OCI-LY3 (cell line): ENCODE measurements at regions not wholly inside any gene's neighbourhood (a gene's known extent, or its start where the extent isn't known, plus 50 kb on each side); places are given as distances from the start of the nearest gene placed in this dataset.
"Not testable (repeated sequence)": the region's sequence is repeated elsewhere in the genome, so short reads cannot be mapped to it uniquely, and the experiment has no call there.

Experiments
- H2AFZ ChIP-seq: fragments of 200-600, 300-600 bp; shearing (Covaris generic); 2 replicates; pipeline ENCODE4 v1.6.0; 2014; ENCODE audit warnings: antibody characterized with exemption, low read depth, low read length
- H3K27ac ChIP-seq: fragments of 200-600, 300-600 bp; sonication (generic); 2 replicates; pipeline ENCODE4 v1.5.1; 2014; ENCODE audit warnings: mild to moderate bottlenecking, low read length, moderate library complexity, mixed read lengths
- H3K27me3 ChIP-seq: fragments of 200-600, 300-600 bp; sonication (generic); 2 replicates; pipeline ENCODE4 v1.6.1; 2014; ENCODE audit warnings: low read depth, low read length, mixed read lengths
- H3K36me3 ChIP-seq: fragments of 200-600, 300-600 bp; sonication (generic); replicated peaks from 2 replicates; pipeline ENCODE3; 2014; ENCODE audit warnings: low read depth, low read length, mixed read lengths
- H3K4me1 ChIP-seq: fragments of 300-600, 200-600 bp; sonication (generic); 2 replicates; pipeline ENCODE4 v1.6.1; 2014; ENCODE audit warnings: low read length, mixed read lengths
- H3K4me2 ChIP-seq: fragments of 200-600, 300-600 bp; sonication (generic); 2 replicates; pipeline ENCODE4 v1.6.1; 2014; ENCODE audit warnings: low read length, mixed read lengths
- H3K4me3 ChIP-seq: fragments of 300-600, 200-600 bp; sonication (generic); 2 replicates; pipeline ENCODE4 v1.5.1; 2014; ENCODE audit warnings: antibody characterized with exemption, mild to moderate bottlenecking, low read length, moderate library complexity
- H3K79me2 ChIP-seq: fragments of 300-600, 200-600 bp; shearing (Covaris generic); 2 replicates; pipeline ENCODE4 v1.6.1; 2014; ENCODE audit warnings: mild to moderate bottlenecking, low read length, mixed read lengths
- H3K9ac ChIP-seq: fragments of 300-600, 200-600 bp; shearing (Covaris generic); 2 replicates; pipeline ENCODE4 v1.6.0; 2014; ENCODE audit warnings: mild to moderate bottlenecking, low read length, moderate library complexity
- H3K9me3 ChIP-seq: fragments of 200-600, 300-600 bp; shearing (Covaris generic); 2 replicates; pipeline ENCODE4 v1.6.1; 2014; ENCODE audit warnings: low read length, mixed read lengths; ENCODE audit not compliant: insufficient read depth
- H4K20me1 ChIP-seq: fragments of 200-600, 300-600 bp; sonication (generic); 2 replicates; pipeline ENCODE4 v1.6.1; 2016; ENCODE audit warnings: low read length, mixed read lengths; ENCODE audit not compliant: insufficient read depth
- EZH2phosphoT487 ChIP-seq: fragments of 200-600 bp; shearing (Covaris generic); IDR thresholded peaks from 2 replicates; pipeline ENCODE4 v1.6.1; 2018; ENCODE audit warnings: antibody characterized with exemption, mixed run types, low read depth
- TF ChIP-seq, protein P1 (sequence below): fragments of 200-600, 300-600 bp; sonication (generic); IDR thresholded peaks from 2 replicates; pipeline ENCODE4 v1.5.1; 2014; ENCODE audit warnings: antibody characterized with exemption, low read length, low read depth

DNA sequence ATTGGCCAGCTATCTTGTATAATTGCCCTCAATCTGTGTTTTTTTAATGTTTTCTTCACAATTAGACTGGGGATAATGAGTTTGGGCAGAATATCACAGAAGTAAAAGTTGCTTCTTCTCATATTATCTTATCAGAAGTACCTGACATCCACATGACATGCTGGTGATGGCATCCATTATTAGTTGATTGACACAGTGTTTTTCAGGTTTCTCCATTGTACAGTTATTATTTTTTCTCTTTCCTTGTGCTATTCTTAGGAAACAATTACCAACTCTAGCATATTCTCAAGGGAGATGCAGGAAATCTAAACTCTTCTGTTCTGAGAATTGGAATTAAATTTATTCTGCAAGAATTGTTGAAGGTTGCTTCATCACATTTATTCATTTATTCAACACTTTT lies 1000.1 kb upstream of the LCORL start:
- Histone ChIP-seq H3K4me2 (no peak overlapping the region), H2AFZ (no peak overlapping the region), H3K27me3 (no peaks in the 10 kb centered on the region), H3K4me3 (no peak overlapping the region), H3K9me3 (no peaks in the 10 kb centered on the region), H3K9ac (no peak overlapping the region), H3K36me3 (no peaks in the 10 kb centered on the region), H3K27ac (no peak overlapping the region), H4K20me1 (no peaks in the 10 kb centered on the region), H3K79me2 (no peaks in the 10 kb centered on the region), H3K4me1 (no peaks in the 10 kb centered on the region)
- TF ChIP-seq EZH2phosphoT487: no peak
- TF ChIP-seq, protein P1, sequence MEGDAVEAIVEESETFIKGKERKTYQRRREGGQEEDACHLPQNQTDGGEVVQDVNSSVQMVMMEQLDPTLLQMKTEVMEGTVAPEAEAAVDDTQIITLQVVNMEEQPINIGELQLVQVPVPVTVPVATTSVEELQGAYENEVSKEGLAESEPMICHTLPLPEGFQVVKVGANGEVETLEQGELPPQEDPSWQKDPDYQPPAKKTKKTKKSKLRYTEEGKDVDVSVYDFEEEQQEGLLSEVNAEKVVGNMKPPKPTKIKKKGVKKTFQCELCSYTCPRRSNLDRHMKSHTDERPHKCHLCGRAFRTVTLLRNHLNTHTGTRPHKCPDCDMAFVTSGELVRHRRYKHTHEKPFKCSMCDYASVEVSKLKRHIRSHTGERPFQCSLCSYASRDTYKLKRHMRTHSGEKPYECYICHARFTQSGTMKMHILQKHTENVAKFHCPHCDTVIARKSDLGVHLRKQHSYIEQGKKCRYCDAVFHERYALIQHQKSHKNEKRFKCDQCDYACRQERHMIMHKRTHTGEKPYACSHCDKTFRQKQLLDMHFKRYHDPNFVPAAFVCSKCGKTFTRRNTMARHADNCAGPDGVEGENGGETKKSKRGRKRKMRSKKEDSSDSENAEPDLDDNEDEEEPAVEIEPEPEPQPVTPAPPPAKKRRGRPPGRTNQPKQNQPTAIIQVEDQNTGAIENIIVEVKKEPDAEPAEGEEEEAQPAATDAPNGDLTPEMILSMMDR: no peak

DNA sequence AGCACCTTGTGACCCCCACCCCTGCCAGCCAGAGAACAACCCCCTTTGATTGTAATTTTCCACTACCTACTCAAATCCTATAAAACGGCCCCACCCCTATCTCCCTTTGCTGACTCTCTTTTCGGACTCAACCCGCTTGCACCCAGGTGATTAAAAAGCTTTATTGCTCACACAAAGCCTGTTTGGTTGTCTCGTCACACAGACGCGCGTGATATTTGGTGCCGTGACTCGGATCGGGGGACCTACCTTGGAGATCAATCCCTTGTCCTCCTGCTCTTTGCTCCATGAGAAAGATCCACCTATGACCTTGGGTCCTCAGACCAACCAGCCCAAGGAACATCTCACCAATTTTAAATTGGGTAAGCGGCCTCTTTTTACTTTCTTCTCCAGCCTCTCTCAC lies 995.0 kb upstream of the LCORL start:
- not testable (repeated sequence) for H3K4me3 ChIP-seq, H3K4me2 ChIP-seq, H3K79me2 ChIP-seq, H3K27ac ChIP-seq, H3K27me3 ChIP-seq, H3K9me3 ChIP-seq, H3K9ac ChIP-seq, H3K4me1 ChIP-seq, H2AFZ ChIP-seq, H4K20me1 ChIP-seq, H3K36me3 ChIP-seq

DNA sequence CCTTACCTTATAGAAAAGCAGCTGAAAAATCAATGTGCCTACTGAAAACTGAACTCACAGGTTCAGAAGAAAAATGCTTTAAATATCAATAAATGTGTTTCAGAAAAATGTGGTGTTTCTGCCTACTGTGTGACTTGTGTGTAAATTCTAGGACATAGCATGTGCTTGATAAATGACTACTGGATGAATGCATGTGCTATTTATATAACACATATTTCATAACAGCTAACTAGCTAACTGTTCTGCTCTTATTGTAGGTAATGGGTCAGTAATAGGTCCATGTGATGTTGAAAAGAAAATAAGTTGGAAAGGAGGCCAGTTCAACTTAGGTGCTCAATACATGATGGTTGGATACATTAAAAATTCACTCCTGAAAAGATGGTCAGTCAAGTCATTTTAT lies 993.0 kb upstream of the LCORL start:
- Histone ChIP-seq H3K36me3 (no peaks in the 10 kb centered on the region), H3K27ac (no peak overlapping the region), H2AFZ (no peak overlapping the region), H3K4me1 (no peaks in the 10 kb centered on the region), H4K20me1 (no peaks in the 10 kb centered on the region), H3K27me3 (no peaks in the 10 kb centered on the region), H3K9me3 (no peaks in the 10 kb centered on the region), H3K4me3 (no peak overlapping the region), H3K79me2 (no peaks in the 10 kb centered on the region), H3K9ac (no peak overlapping the region), H3K4me2 (no peak overlapping the region)
- no peak for TF ChIP-seq EZH2phosphoT487
- TF ChIP-seq, protein P1: no peak

DNA sequence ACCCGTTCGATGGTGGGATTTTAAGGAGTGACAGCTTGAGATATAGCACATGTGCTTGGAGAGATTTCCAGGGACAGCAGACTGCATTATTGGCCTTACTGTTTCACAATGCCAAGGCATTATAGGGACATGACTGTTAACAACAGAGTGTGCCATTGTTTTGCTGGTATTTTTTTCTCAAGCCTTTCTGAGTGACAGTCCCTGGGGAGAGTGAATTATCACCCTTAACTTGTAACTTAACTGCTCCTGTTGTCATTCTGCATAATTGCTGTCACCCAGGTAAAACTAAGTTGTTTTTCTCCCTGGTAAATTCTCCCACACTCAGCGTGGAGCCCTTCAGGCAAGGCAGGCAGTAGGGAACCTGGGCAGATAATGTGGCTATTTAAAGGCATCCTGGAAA lies 989.2 kb upstream of the LCORL start:
- no peaks in the 10 kb centered on the region for H3K9me3 ChIP-seq
- no peaks in the 10 kb centered on the region for H4K20me1 ChIP-seq
- no peaks in the 10 kb centered on the region for H3K36me3 ChIP-seq
- no peak overlapping the region for H3K27ac ChIP-seq
- no peak for TF ChIP-seq EZH2phosphoT487
- TF ChIP-seq, protein P1: no peak
- no peak overlapping the region for H2AFZ ChIP-seq
- H3K4me2 ChIP-seq: no peak overlapping the region
- H3K4me1 ChIP-seq: no peaks in the 10 kb centered on the region
- no peaks in the 10 kb centered on the region for H3K27me3 ChIP-seq
- H3K4me3 ChIP-seq: no peak overlapping the region
- no peak overlapping the region for H3K9ac ChIP-seq
- H3K79me2 ChIP-seq: no peaks in the 10 kb centered on the region

DNA sequence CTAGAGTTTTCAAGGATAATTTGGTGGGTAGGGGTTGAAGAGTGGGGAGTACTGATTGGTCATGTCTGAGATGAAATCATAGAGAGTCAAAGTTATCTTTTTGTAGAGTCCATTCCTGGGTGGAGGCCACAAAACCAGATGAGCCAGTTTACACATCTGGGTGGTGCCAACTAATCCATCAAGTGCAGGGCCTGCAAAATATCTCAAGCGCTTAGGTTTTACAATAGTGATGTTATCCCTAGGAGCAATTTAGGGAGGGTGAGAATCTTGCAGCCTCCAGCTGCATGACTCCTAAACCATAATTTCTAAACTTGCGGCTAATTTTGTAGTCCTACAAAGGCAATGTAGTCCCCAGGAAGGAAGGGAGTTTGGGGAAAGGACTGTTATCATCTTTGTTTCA lies 988.3 kb upstream of the LCORL start:
- H3K4me3 ChIP-seq: no peak overlapping the region
- no peaks in the 10 kb centered on the region for H3K36me3 ChIP-seq
- TF ChIP-seq, protein P1: no peak
- TF ChIP-seq EZH2phosphoT487: no peak
- no peaks in the 10 kb centered on the region for H3K27me3 ChIP-seq
- H3K27ac ChIP-seq: no peak overlapping the region
- H2AFZ ChIP-seq: no peak overlapping the region
- no peak overlapping the region for H3K9ac ChIP-seq
- H3K79me2 ChIP-seq: no peaks in the 10 kb centered on the region
- no peaks in the 10 kb centered on the region for H4K20me1 ChIP-seq
- no peak overlapping the region for H3K4me2 ChIP-seq
- H3K4me1 ChIP-seq: no peaks in the 10 kb centered on the region
- no peaks in the 10 kb centered on the region for H3K9me3 ChIP-seq
